GM19452 (cell line): ENCODE measurements at regions not wholly inside any gene's neighbourhood (a gene's known extent, or its start where the extent isn't known, plus 50 kb on each side); places are given as distances from the start of the nearest gene placed in this dataset.

Source experiments
- ATAC-seq: cut with Tn5 transposase; IDR thresholded peaks from one replicate; pipeline ENCODE4 v1.9.1; 2021; ENCODE audit not compliant: unreplicated experiment

DNA sequence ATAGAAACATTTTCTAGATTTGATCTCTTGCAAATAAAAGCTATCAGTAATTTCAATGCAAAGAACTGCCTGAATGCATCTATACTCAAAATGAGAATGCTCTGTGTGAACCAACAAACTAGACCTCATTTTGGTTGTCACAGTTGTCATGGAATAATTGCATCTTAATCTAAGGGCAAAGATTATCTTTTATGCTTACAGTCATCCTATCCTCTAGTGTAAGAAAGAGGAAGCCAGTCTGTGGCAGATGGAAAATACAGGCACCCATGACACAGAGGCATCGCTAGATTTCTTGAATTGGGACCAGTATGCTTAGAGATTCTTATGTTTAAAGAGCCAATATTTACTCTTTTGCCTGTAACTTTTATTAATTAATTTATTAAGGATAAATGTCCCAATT, 95.0 kb downstream of the MACIR start:
- no peak for ATAC-seq

DNA sequence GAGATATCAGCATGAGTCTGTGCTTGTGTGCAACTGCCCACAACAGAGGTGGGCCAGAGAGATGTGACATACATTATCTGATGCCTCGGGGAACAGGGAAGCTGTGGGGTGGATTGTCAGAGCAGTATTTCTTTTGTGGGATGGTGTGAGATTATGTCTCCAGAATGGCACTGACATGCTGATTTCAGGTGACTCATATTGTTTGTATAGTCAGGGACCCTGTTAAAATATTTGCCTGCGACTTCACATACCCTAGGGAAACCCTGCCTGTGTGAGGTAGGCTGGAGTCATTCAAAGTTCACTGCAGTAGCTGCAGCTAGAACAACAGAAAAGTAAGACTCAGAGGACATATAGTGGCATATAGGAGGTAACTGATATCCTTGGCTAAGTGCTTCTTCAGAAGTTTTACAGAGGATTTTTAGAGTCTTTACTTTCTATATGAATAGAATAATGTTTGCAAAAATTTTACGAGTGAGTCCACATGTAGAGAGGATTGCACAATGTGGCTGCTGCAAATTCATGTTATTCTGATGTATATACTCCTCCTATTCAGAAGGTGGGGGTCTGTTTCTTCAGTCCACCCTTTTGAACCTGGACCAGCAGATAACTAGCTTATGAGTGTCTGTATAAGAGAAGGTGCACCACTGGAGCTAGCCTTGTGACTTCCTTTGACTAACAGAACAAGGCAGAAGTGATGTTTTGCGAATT, 89.3 kb downstream of the MACIR start:
- no peak for ATAC-seq

- ATAC-seq = no peak
These were observed 87.7 kb downstream of the MACIR start for GRCh38 chr5:103346162-103346748.

DNA sequence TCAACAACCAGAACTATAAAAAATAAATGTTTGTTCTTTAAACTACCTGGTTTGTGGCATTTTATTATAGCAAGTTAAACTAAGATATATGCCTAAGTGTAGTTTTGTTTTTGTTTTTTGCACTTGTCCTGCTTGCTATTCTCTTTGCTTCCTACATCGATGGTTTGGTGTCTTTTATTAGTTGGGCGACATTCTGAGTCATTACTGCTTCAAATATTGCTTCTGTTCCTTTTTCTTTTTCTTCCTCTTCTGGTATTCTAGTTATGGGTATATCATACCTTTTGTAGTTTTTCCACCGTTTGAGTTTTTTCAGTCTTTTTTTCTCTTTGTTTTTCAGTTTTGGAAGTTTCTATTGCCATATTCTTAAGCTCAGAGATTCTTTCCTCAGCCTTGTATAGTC, 86.9 kb downstream of the MACIR start:
- no peak for ATAC-seq

DNA sequence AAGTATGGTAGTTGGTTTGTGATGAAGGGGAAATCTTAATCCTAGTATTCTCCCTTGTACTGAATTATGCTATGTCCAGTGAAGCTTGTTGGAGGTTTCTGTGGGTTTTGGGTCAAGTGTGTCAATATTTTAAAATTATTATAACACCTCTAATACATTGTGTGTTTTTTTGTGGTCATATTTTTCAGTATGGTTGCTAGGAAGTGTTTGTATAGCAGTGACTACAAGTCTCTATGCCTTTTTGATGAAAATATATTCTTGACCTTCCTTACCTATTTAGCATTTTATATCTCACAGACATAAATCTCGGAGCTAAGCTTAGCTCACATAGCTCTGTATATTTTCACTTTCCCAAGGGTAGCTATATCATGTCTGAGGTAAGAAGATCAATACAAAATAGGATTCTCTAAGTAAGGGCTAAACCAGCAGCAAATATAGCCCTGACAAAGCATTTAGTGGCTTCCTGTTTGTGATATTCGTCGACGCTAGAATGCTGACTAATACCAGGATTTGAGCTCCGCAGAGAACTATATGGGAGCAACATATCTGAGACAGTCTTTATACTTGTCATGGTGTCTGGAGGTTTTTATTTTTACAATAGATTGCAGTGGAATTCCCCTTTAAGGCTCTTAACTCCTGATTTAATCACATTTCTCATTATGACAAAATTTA, 82.3 kb downstream of the MACIR start:
- peak; percentile 98 for ATAC-seq

DNA sequence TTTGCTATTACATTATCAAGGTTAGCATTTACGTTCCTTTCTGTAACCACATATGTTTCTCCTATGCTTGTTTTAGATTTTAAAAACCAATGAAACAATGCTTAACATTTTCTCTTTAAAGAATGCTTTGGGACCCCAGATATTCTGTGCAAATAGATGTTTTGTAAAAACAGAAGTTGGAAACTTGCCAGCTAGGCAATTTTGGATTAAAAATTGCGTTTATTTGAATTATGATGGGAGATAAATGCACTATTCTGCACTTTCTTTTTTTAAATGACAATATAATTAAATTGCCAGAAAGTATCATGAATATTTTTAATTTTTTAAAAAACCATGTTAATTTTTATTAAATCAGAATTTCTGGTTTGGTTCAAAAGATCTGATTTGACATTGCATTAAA, 81.6 kb downstream of the MACIR start:
- no peak for ATAC-seq

DNA sequence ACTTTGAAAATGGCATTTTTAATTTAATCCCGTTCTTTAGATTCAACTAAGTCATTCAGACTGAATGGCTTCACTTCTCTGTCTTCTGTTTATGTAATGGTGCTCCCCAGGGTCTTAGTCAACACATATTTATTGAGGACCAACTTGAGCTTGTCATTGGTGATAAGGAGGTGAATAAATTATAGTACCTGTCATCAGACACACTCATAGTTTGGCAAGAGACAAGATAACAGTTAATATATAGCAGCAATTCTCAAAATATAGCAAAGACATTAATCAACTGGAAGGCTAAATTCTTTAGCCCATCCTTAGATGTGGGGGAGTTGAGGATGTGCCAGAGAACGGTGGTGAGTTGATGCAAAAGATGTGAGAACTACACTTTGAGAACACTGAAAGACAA, 78.4 kb downstream of the MACIR start:
- no peak for ATAC-seq

DNA sequence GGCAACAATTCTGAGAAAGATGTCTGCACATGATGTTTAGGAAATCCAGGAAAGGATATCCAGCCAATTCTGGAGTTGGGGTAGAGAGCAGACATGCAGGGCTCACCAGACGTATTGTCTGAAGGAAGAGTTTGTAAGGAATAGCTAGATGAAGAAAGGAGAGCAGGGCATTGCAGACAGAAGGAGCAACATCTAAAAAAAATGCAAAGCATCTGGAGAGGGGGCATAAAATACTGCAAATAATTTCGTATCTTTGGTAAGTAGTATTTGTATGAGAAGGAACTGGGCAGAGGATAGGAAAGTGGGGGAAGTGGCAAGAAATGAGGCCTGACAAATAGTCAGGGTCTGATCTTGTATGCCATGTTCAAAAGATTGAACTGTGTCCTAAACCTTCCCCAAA, 74.8 kb downstream of the MACIR start:
- ATAC-seq = no peak

DNA sequence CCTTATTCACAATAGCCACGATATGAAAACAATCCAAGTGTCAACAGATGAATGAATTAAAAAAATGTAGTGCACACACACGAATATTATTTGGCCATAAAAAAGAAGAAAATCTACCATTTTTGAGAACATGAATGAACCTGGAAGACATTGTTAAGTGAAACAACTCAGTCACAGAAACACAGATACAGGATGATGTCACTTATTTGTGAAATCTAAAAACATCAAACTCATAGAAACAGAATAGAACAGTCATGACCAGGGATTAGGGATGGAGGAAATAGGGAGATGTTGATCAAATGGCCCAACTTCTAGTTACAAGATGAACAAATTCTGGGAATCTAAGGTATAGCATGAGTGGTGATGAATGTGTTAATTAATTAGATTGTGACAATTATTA, 72.3 kb downstream of the MACIR start:
- ATAC-seq = no peak
